Peyer's patch (tissue), 4 donors: ENCODE measurements at regions not wholly inside any gene's neighbourhood (a gene's known extent, or its start where the extent isn't known, plus 50 kb on each side); places are given as distances from the start of the nearest gene placed in this dataset.
"Not testable (repeated sequence)": the region's sequence is repeated elsewhere in the genome, so short reads cannot be mapped to it uniquely, and the experiment has no call there.

Source experiments
- POLR2A ChIP-seq, 2 donors: fragments of 450-650 bp; IDR thresholded peaks; one replicate each; pipeline ENCODE4 v1.5.1; 2017; ENCODE audit warnings: antibody characterized with exemption in 2 of 2, mild to moderate bottlenecking in 2 of 2, moderate library complexity in 2 of 2
- TF ChIP-seq, protein P1 (sequence below), 6 experiments: fragments of 450-650 bp in 4 of 6; fragments of 200-600 bp in 2 of 6; sonication (generic) in 1 of 6; IDR thresholded peaks; one replicate each; pipeline ENCODE4 v1.5.1; 2017 to 2019; ENCODE audit warnings: antibody characterized with exemption in 6 of 6, mild to moderate bottlenecking in 3 of 6, moderate library complexity in 1 of 6

DNA sequence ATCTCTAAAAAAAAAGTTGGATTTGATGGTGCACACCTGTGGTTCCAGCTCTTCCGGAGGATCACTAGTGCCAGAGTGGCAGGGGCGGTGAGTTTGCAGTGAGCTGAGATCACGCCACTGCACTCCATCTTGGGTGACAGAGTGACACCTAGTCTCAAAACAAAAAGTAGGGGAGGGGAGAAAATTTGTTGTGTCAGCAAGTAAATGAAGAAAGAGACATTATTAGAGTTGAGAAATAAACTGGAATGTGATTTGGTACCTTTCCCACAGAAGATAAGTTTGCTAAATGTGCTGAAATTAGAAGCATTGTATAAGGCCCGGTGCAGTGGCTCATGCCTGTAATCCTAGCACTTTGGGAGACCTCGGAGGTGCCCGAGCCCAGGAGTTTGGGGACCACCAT, 54.0 kb upstream of the PPIAL4F start:
- TF ChIP-seq, protein P1, sequence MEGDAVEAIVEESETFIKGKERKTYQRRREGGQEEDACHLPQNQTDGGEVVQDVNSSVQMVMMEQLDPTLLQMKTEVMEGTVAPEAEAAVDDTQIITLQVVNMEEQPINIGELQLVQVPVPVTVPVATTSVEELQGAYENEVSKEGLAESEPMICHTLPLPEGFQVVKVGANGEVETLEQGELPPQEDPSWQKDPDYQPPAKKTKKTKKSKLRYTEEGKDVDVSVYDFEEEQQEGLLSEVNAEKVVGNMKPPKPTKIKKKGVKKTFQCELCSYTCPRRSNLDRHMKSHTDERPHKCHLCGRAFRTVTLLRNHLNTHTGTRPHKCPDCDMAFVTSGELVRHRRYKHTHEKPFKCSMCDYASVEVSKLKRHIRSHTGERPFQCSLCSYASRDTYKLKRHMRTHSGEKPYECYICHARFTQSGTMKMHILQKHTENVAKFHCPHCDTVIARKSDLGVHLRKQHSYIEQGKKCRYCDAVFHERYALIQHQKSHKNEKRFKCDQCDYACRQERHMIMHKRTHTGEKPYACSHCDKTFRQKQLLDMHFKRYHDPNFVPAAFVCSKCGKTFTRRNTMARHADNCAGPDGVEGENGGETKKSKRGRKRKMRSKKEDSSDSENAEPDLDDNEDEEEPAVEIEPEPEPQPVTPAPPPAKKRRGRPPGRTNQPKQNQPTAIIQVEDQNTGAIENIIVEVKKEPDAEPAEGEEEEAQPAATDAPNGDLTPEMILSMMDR (IDR thresholded peaks at IDR 0.05), result not testable (repeated sequence)
- TF ChIP-seq POLR2A (IDR thresholded peaks at IDR 0.05), result not testable (repeated sequence)
